ACC112 (cell line): ENCODE measurements at regions not wholly inside any gene's neighbourhood (a gene's known extent, or its start where the extent isn't known, plus 50 kb on each side); places are given as distances from the start of the nearest gene placed in this dataset.

ENCODE experiments used
- H2AFZ ChIP-seq: fragments of 200-600 bp; sonication (generic); one replicate; pipeline ENCODE4 v1.6.0; 2017; ENCODE audit warnings: antibody characterized with exemption, low read length; ENCODE audit not compliant: unreplicated experiment
- H3K27ac ChIP-seq: fragments of 200-600 bp; sonication (generic); 2 replicates; pipeline ENCODE4 v1.5.1; 2014; ENCODE audit warnings: low read depth, mild to moderate bottlenecking, antibody characterized with exemption, low read length, moderate library complexity
- H3K27me3 ChIP-seq: fragments of 200-600 bp; sonication (generic); 2 replicates; pipeline ENCODE4 v1.6.1; 2014; ENCODE audit warnings: mild to moderate bottlenecking, antibody characterized with exemption, low read length, moderate library complexity, mixed read lengths; ENCODE audit not compliant: insufficient read depth
- H3K36me3 ChIP-seq: fragments of 200-600 bp; sonication (generic); 2 replicates; pipeline ENCODE4 v1.6.1; 2016; ENCODE audit warnings: mild to moderate bottlenecking, antibody characterized with exemption, low read length, moderate library complexity, mixed read lengths; ENCODE audit not compliant: insufficient read depth
- H3K4me1 ChIP-seq: fragments of 200-600 bp; sonication (generic); one replicate; pipeline ENCODE4 v1.6.1; 2016; ENCODE audit warnings: low read length, mixed read lengths; ENCODE audit not compliant: insufficient read depth, unreplicated experiment, control insufficient read depth
- H3K4me3 ChIP-seq: fragments of 200-600 bp; sonication (generic); 2 replicates; pipeline ENCODE4 v1.5.1; 2014; ENCODE audit warnings: mild to moderate bottlenecking, low read depth, low read length
- H3K79me2 ChIP-seq: fragments of 200-600 bp; sonication (generic); one replicate; pipeline ENCODE4 v1.6.0; 2016; ENCODE audit warnings: low read length; ENCODE audit not compliant: control insufficient read depth, unreplicated experiment, insufficient read depth

GRCh38 chr2:56018267-56018666, 94.7 kb upstream of the EFEMP1 start:
- Histone ChIP-seq H3K27ac (no peak overlapping the region), H3K4me3 (no peak overlapping the region), H3K79me2 (no peaks in the 10 kb centered on the region), H2AFZ (no peak overlapping the region), H3K4me1 (peaks cover 15% of the 10 kb centered on the region), H3K27me3 (no peaks in the 10 kb centered on the region), H3K36me3 (no peaks in the 10 kb centered on the region)

- Histone ChIP-seq H3K4me3 (no peak overlapping the region), H3K79me2 (no peaks in the 10 kb centered on the region), H3K4me1 (peaks cover under 1% of the 10 kb centered on the region), H3K27me3 (no peaks in the 10 kb centered on the region), H3K27ac (no peak overlapping the region), H2AFZ (no peak overlapping the region), H3K36me3 (no peaks in the 10 kb centered on the region)
Observed at GRCh38 chr2:56021136-56021474, 97.5 kb upstream of the EFEMP1 start.

GRCh38 chr2:56021579-56021978, 98.0 kb upstream of the EFEMP1 start:
- Histone ChIP-seq H3K79me2 (no peaks in the 10 kb centered on the region), H3K27ac (no peak overlapping the region), H2AFZ (no peak overlapping the region), H3K36me3 (no peaks in the 10 kb centered on the region), H3K4me3 (no peak overlapping the region), H3K27me3 (no peaks in the 10 kb centered on the region), H3K4me1 (no peaks in the 10 kb centered on the region)

- no peaks in the 10 kb centered on the region for H3K4me1 ChIP-seq
- no peak overlapping the region for H3K27ac ChIP-seq
- no peaks in the 10 kb centered on the region for H3K27me3 ChIP-seq
- no peak overlapping the region for H2AFZ ChIP-seq
- H3K4me3 ChIP-seq: no peak overlapping the region
- no peaks in the 10 kb centered on the region for H3K36me3 ChIP-seq
- H3K79me2 ChIP-seq: no peaks in the 10 kb centered on the region
Observed at GRCh38 chr2:56025469-56026193, 102.0 kb upstream of the EFEMP1 start.

- Histone ChIP-seq H3K4me1 (no peaks in the 10 kb centered on the region), H3K79me2 (no peaks in the 10 kb centered on the region), H3K36me3 (no peaks in the 10 kb centered on the region), H3K27me3 (0 out of 2 replicates have a peak, but pooled peaks cover 5% of the 10 kb centered on the region), H2AFZ (no peak overlapping the region), H3K4me3 (no peak overlapping the region), H3K27ac (no peak overlapping the region)
Observed at GRCh38 chr2:56026828-56027227, 103.2 kb upstream of the EFEMP1 start.

- no peak overlapping the region for H2AFZ ChIP-seq
- no peaks in the 10 kb centered on the region for H3K79me2 ChIP-seq
- H3K4me1 ChIP-seq: no peaks in the 10 kb centered on the region
- H3K36me3 ChIP-seq: no peaks in the 10 kb centered on the region
- H3K27ac ChIP-seq: no peak overlapping the region
- 0 out of 2 replicates have a peak, but pooled peaks cover 5% of the 10 kb centered on the region for H3K27me3 ChIP-seq
- H3K4me3 ChIP-seq: no peak overlapping the region
Observed at GRCh38 chr2:56030062-56030461, 106.5 kb upstream of the EFEMP1 start.

GRCh38 chr2:56030901-56031300, 107.3 kb upstream of the EFEMP1 start:
- Histone ChIP-seq H3K36me3 (no peaks in the 10 kb centered on the region), H3K4me3 (no peak overlapping the region), H2AFZ (no peak overlapping the region), H3K27me3 (0 out of 2 replicates have a peak, but pooled peaks cover 5% of the 10 kb centered on the region), H3K79me2 (no peaks in the 10 kb centered on the region), H3K27ac (no peak overlapping the region), H3K4me1 (no peaks in the 10 kb centered on the region)

GRCh38 chr2:56034258-56034657, 110.7 kb upstream of the EFEMP1 start:
- H3K27me3 ChIP-seq: 0 out of 2 replicates have a peak, but pooled peaks cover 5% of the 10 kb centered on the region
- no peaks in the 10 kb centered on the region for H3K4me1 ChIP-seq
- no peaks in the 10 kb centered on the region for H3K36me3 ChIP-seq
- H3K4me3 ChIP-seq: no peak overlapping the region
- H3K79me2 ChIP-seq: no peaks in the 10 kb centered on the region
- H3K27ac ChIP-seq: no peak overlapping the region
- H2AFZ ChIP-seq: no peak overlapping the region

GRCh38 chr2:56040189-56040588, 116.6 kb upstream of the EFEMP1 start:
- no peaks in the 10 kb centered on the region for H3K79me2 ChIP-seq

GRCh38 chr2:56040834-56041233, 117.3 kb upstream of the EFEMP1 start:
- H3K4me1 ChIP-seq: no peaks in the 10 kb centered on the region
- no peaks in the 10 kb centered on the region for H3K27me3 ChIP-seq
- H3K4me3 ChIP-seq: no peak overlapping the region
- no peak overlapping the region for H3K27ac ChIP-seq
- no peaks in the 10 kb centered on the region for H3K79me2 ChIP-seq
- no peak overlapping the region for H2AFZ ChIP-seq
- H3K36me3 ChIP-seq: no peaks in the 10 kb centered on the region

More at GRCh38 chr2:56040189-56040588, 116.6 kb upstream of the EFEMP1 start:
- no peak overlapping the region for H3K4me3 ChIP-seq
- no peak overlapping the region for H2AFZ ChIP-seq
- H3K4me1 ChIP-seq: no peaks in the 10 kb centered on the region
- no peak overlapping the region for H3K27ac ChIP-seq
- H3K36me3 ChIP-seq: no peaks in the 10 kb centered on the region
- H3K27me3 ChIP-seq: no peaks in the 10 kb centered on the region

- no peak overlapping the region for H2AFZ ChIP-seq
- no peaks in the 10 kb centered on the region for H3K4me1 ChIP-seq
- no peaks in the 10 kb centered on the region for H3K27me3 ChIP-seq
- H3K79me2 ChIP-seq: no peaks in the 10 kb centered on the region
- H3K27ac ChIP-seq: no peak overlapping the region
- H3K4me3 ChIP-seq: no peak overlapping the region
- H3K36me3 ChIP-seq: no peaks in the 10 kb centered on the region
Observed at GRCh38 chr2:56047136-56047535, 123.6 kb upstream of the EFEMP1 start.
